H4 (cell line): ENCODE measurements at regions not wholly inside any gene's neighbourhood (a gene's known extent, or its start where the extent isn't known, plus 50 kb on each side); places are given as distances from the start of the nearest gene placed in this dataset.

ENCODE experiments used
- DNase-seq: peaks from one replicate; pipeline ENCODE4 v3.0.0-alpha.2; 2015; ENCODE audit warnings: low spot score

- DNase-seq = no peak
Observed at GRCh38 chr2:156695595-156695994, 259.4 kb downstream of the GPD2 start.

- no peak for DNase-seq
Observed at GRCh38 chr2:156697906-156698305, 261.7 kb downstream of the GPD2 start.

GRCh38 chr2:156700681-156701080 lies 264.5 kb downstream of the GPD2 start:
- DNase-seq = no peak

GRCh38 chr2:156702541-156702940 lies 266.4 kb downstream of the GPD2 start:
- no peak for DNase-seq

GRCh38 chr2:156703642-156704041 lies 267.5 kb downstream of the GPD2 start:
- no peak for DNase-seq

GRCh38 chr2:156704132-156704531 lies 268.0 kb downstream of the GPD2 start:
- no peak for DNase-seq

- DNase-seq = no peak
Observed at GRCh38 chr2:156704617-156705016, 268.4 kb downstream of the GPD2 start.

GRCh38 chr2:156706576-156706975 lies 270.4 kb downstream of the GPD2 start:
- DNase-seq = no peak

DNA sequence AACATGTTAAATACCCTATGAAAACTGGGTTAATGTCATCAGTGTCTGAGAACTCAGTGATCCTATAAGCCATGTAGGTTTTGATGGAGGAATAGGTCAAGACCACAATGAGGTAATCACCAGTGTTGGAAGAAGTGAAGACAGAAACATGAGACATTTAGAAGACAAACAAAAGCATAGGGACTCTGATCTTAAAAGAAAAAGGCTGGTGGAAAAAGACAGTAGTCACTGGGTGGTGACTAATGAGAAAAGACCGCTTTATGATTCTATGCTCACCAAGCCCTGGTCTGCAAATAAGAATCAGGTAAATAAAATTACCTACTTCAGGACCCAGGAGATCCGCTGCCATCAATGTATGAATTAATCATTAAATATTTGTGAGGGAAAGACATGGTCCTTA lies 271.9 kb downstream of the GPD2 start:
- peak; percentile 8 for DNase-seq

DNA sequence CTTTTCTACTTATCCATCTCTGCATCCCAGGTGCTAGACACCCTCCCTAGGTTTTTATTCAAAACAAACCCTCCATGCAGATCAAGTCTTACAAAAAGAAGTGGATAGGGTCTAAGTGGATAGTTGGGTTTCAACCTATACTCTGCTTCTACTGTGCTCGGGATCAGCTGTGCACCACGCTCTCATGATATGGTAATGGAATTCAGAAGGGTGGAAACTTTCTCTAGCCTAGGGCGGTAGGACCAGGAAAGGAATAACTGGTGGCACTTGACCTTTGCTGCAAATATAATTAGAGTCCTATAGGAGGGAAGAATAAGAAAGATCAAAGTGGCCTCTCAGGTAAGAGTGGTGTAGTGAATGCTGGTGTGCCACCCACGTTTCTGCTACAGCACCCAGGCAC lies 272.9 kb downstream of the GPD2 start:
- DNase-seq = no peak

DNA sequence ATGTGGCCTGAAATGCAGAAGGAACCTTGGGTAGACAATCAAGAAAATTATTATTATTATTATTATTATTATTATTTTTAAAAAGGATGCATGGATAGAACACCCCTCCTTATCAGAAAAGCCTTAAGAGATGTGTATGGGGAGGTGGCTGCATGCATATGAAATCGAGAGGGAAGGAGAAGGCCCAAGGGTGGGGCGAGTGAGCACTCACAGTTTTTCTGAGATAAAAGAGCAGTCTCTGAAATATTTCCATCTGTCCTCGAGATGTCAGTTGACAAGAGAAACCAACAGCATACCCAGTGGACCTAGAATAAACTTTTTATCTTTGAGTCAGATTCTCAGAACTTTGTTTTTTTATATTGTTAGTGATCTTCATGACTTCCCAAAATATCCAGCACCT lies 282.9 kb downstream of the GPD2 start:
- DNase-seq = no peak

DNA sequence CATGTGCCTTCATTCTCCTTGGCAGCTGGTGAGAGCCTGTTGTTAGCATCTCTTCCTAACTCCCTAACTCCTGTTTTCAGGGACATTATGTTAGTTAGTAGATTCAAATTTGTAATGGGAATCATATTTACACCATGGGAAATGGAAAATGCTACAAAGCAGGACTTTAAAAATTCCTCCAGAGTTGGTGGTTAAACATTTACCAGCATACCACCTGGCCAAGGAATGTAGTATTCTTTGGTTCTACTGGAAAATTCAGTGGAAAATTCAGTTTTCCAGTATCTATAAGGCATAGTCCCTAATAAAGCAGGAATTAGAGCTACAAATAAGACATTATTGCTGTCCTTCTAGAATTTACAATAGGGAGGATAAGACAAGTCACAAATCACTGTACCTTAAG lies 291.7 kb downstream of the GPD2 start:
- DNase-seq = no peak

GRCh38 chr2:156728328-156728727 lies 292.1 kb downstream of the GPD2 start:
- no peak for DNase-seq

- DNase-seq = no peak
Observed at GRCh38 chr2:156731506-156731905, 295.3 kb downstream of the GPD2 start.

- DNase-seq = no peak
Observed at GRCh38 chr2:156736950-156737349, 300.8 kb downstream of the GPD2 start.

DNA sequence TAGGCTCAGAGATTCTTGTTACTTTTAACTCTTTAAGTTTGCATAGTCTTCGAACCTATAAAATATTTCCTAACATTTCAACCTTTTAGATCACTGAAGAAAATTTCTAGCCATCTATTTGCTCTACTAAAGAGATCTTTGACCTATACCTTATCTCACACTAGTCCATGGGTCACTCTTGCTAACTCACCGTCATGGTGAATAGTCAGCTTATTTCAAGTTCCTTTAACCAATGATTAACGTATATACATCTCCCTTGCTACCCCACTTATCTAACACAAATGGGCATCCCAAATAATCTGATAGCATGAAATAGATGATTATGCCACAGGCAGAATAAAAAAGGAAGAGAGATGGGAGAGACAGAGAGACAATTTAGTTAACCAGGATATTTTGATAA lies 303.1 kb downstream of the GPD2 start:
- DNase-seq = no peak

GRCh38 chr2:156745619-156746018 lies 309.4 kb downstream of the GPD2 start:
- no peak for DNase-seq

DNA sequence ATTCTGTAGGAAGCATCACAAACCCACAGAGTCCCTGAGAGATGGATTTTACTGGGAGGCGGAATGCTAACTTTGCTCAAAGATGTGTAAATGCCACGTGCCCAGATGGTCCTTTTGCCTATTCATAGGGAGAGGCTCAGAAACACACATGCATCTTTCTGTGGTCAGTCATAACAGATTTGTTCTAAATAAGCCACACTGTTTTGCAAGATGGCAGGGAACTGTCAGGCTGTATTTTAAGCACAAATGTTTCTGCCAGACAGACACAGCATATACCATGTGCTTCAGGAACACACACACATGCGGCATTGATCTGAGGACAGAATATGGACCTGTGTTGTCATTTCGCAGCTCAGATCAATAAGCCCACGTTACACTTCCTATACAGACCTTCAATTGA lies 312.0 kb downstream of the GPD2 start:
- no peak for DNase-seq

- no peak for DNase-seq
Observed at GRCh38 chr2:156752042-156752441, 315.9 kb downstream of the GPD2 start.

DNA sequence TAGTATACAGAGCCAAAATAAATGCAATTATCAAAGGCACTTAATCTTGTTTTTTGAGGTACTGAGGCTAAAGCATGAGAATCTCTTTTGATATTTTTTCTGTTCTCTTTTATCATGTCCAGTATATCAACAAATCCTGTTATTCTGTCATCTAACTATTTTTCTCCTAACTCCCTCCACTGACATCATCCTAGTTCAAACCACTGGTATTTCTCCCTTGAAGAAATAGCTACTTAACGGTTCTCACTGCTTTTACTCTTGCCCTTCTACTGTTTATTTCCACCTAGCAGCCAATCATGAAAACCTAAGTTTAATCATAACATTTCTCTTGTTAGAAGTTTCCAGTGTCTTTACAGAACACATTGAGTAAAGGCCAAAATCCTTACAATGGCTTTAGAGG lies 317.6 kb downstream of the GPD2 start:
- no peak for DNase-seq

GRCh38 chr2:156756516-156756915 lies 320.3 kb downstream of the GPD2 start:
- DNase-seq = no peak

DNA sequence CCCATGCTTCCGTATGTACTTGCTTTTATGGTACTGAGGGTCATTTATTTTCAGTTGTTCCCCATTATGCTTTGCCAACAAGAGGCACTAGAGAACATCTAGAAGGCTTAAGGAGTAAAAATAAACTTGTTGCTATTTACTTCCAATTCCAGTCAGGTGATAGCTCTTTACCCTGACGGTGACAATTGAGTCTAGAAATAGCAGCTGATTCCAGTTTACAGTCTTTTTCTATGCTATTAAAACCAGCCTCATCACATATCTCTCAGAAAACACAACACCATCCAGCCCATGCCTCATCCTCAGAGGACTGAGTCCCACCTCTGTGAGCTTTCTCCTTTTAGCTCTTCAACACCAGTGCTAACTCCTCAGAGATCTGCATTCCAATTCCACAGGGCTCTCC lies 327.0 kb downstream of the GPD2 start:
- no peak for DNase-seq

GRCh38 chr2:156765043-156765442 lies 328.9 kb downstream of the GPD2 start:
- no peak for DNase-seq

DNA sequence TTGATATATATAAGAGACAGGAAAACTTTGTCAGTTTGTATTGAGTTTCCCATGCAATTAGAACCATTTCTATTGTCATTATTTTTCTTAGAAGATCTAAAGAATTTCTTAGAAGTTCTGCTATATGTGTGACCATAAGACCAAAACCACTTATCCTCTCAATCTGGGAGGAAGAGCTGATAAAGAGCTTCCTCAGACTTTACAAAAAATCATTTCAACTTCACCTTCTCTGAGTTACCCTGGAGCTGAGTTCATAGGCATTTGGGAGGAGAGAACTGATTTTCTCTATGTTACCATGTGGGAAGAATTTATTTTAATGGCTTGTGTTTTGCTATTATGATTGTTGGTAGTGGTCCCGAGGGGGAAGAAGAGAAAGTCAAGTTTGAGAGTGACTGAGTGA lies 329.3 kb downstream of the GPD2 start:
- no peak for DNase-seq

DNA sequence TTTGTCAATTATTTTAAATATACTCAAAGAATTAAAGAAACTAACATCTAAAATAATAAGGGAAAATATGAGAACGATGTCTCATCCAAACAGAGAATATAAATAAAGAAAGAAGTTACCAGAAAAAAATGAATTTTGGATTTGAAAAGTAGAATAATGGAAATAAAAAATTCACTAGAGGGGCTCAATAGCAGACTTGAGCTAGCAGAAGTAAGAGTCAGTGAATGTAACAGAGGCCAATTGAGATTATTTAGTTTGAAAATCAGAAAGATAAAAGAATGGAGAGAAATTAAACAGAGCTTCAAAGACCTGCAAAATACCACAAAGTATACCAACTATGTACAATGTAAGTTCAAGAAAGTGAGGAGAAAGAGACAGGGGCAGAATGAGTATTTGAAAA lies 333.6 kb downstream of the GPD2 start:
- no peak for DNase-seq
